ENCODE measurements at regions not wholly inside any gene's neighbourhood (a gene's known extent, or its start where the extent isn't known, plus 50 kb on each side); places are given as distances from the start of the nearest gene placed in this dataset.

DNA sequence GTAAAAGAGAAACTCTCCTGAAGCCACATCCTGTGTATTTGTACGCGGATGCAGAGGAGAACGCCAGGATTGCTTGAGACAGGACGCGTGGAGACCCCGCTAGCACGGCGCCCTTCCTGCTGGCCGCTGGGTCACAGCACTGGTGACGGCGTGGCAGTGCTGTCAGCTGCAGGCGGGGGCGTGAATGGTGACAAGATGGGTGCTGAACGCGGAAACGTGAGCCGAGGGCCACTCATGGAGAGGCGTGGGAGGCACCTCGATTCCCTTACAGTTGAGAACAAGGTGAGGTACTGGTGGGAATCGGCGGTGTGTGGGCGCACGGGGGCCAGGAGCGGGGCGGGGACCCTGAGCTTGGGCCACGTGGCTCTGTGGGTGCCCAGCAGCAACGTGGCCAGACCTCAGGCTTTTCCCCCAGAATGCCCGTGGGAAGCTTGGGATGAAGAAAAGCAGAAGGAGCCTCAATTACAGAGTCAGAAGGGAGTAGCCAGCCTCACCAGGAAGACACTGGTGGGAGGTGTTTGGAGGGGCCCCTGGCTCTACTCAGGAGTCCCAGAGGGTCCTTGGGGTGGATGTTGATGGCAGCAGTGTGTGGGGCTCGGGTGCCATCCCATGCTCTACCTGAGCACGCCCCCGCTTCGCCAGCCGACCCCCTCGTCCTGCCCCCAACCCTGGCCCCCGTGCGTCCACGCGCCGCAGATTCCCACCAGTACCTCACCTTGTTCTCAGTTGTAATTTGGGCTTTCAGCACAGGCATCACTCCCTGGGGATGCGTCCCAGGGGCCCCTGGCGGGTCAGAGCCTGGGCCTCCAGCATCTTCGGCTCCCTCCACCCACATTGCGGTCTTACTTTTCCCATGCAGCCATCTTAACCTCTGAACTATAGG is 208.4 kb upstream of the TCERG1L start:
- Mint-ChIP-seq H3K36me3 (ENCODE audit: low read depth) (no peaks in the 10 kb centered on the region), H3K9me3 (peaks cover 4% of the 10 kb centered on the region), H3K27ac (no peak overlapping the region), H3K4me3 (no peak overlapping the region), H3K27me3 (no peaks in the 10 kb centered on the region), H3K4me1 (ENCODE audit: low read depth) (no peaks in the 10 kb centered on the region)
- intact Hi-C loops (cut with micrococcal nuclease), result no loop called here

GRCh38 chr10:131531265-131532190 is 220.0 kb upstream of the TCERG1L start:
- intact Hi-C loops (cut with micrococcal nuclease), result no loop called here
- no peaks in the 10 kb centered on the region for H3K9me3 Mint-ChIP-seq
- no peaks in the 10 kb centered on the region for H3K27me3 Mint-ChIP-seq
- no peak overlapping the region for H3K4me3 Mint-ChIP-seq
- H3K27ac Mint-ChIP-seq, result no peak overlapping the region
- no peaks in the 10 kb centered on the region for H3K36me3 Mint-ChIP-seq (ENCODE audit: low read depth)
- H3K4me1 Mint-ChIP-seq (ENCODE audit: low read depth), result no peaks in the 10 kb centered on the region

- Mint-ChIP-seq H3K27me3 (no peaks in the 10 kb centered on the region), H3K4me3 (no peak overlapping the region), H3K9me3 (no peaks in the 10 kb centered on the region), H3K27ac (no peak overlapping the region), H3K4me1 (ENCODE audit: low read depth) (no peaks in the 10 kb centered on the region), H3K36me3 (ENCODE audit: low read depth) (no peaks in the 10 kb centered on the region)
- intact Hi-C loops (cut with micrococcal nuclease), result no loop called here
Measured at GRCh38 chr10:131532291-131532690, 220.8 kb upstream of the TCERG1L start.

GRCh38 chr10:131532745-131533341 is 221.3 kb upstream of the TCERG1L start:
- Mint-ChIP-seq H3K27ac (no peak overlapping the region), H3K27me3 (no peaks in the 10 kb centered on the region), H3K9me3 (no peaks in the 10 kb centered on the region), H3K36me3 (ENCODE audit: low read depth) (no peaks in the 10 kb centered on the region), H3K4me1 (ENCODE audit: low read depth) (no peaks in the 10 kb centered on the region), H3K4me3 (no peak overlapping the region)
- intact Hi-C loops (cut with micrococcal nuclease), result no loop called here

GRCh38 chr10:131533846-131534526 is 222.5 kb upstream of the TCERG1L start:
- H3K36me3 Mint-ChIP-seq (ENCODE audit: low read depth), result no peaks in the 10 kb centered on the region
- intact Hi-C loops (cut with micrococcal nuclease), result no loop called here
- no peaks in the 10 kb centered on the region for H3K9me3 Mint-ChIP-seq
- no peak overlapping the region for H3K27ac Mint-ChIP-seq
- no peak overlapping the region for H3K4me3 Mint-ChIP-seq
- no peaks in the 10 kb centered on the region for H3K27me3 Mint-ChIP-seq
- H3K4me1 Mint-ChIP-seq (ENCODE audit: low read depth), result no peaks in the 10 kb centered on the region

DNA sequence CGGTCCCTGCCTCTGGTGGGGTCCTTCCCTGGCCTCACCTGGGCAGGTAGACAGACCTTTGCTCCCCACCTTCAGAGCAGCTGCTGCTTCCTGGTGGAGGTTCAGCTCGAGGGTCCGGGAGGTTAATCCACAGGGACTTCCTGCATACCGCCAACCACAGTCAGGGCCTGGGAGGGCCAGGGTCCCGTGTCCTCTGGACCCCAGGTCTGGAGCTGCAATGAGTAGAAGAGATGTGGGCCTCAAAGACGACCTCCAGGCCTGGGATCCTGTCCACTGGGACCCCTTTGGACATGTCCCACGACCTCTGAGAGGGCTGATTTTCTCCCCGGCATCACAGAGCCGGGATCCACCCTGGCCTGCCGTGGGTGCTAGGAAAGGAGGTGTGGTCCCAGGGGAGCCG is 223.3 kb upstream of the TCERG1L start:
- no peaks in the 10 kb centered on the region for H3K36me3 Mint-ChIP-seq (ENCODE audit: low read depth)
- intact Hi-C loops (cut with micrococcal nuclease), result no loop called here
- H3K27me3 Mint-ChIP-seq, result no peaks in the 10 kb centered on the region
- no peaks in the 10 kb centered on the region for H3K4me1 Mint-ChIP-seq (ENCODE audit: low read depth)
- no peaks in the 10 kb centered on the region for H3K9me3 Mint-ChIP-seq
- no peak overlapping the region for H3K4me3 Mint-ChIP-seq
- no peak overlapping the region for H3K27ac Mint-ChIP-seq

DNA sequence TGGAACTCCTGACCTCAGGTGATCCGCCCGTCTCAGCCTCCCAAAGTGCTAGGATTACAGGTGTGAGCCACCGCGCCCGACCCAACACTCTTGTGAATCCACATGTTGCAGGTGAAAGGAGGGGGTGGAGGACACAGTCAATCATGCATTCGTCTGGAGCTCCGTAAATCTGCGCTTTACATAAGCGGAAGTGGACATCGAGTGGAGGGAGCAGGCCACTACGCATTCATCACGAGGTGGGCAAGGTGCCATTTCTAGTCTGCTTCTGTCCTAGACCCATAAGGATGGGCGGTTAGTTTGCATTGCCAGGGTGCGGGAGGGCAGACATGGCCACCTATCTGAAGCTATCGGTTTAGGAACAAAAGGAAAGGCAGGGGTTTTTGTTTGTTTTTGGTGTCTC is 225.2 kb upstream of the TCERG1L start:
- H3K27me3 Mint-ChIP-seq, result no peaks in the 10 kb centered on the region
- intact Hi-C loops (cut with micrococcal nuclease), result no loop called here
- no peak overlapping the region for H3K4me3 Mint-ChIP-seq
- no peaks in the 10 kb centered on the region for H3K4me1 Mint-ChIP-seq (ENCODE audit: low read depth)
- H3K27ac Mint-ChIP-seq, result no peak overlapping the region
- H3K9me3 Mint-ChIP-seq, result no peaks in the 10 kb centered on the region
- no peaks in the 10 kb centered on the region for H3K36me3 Mint-ChIP-seq (ENCODE audit: low read depth)

DNA sequence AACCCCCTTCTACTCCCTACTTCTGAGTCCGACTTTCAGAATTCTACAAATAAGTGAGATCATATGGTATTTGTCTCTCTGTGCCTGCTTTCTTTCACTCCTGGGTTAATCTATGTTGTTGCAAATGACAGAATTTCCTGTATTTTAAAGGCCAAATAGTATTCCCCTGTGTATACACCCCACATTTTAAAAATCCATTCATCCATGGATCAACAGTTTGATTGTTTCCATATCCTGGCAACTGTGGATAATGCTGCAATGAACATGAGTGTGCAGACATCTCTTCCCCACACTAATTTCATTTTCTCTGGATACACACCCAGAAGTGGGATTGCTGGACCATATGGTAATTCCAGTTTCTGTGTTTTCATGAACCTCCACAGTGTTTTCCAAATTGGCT is 225.8 kb upstream of the TCERG1L start:
- H3K4me3 Mint-ChIP-seq, result no peak overlapping the region
- no peaks in the 10 kb centered on the region for H3K36me3 Mint-ChIP-seq (ENCODE audit: low read depth)
- intact Hi-C loops (cut with micrococcal nuclease), result no loop called here
- H3K4me1 Mint-ChIP-seq (ENCODE audit: low read depth), result no peaks in the 10 kb centered on the region
- no peaks in the 10 kb centered on the region for H3K9me3 Mint-ChIP-seq
- no peaks in the 10 kb centered on the region for H3K27me3 Mint-ChIP-seq
- no peak overlapping the region for H3K27ac Mint-ChIP-seq

GRCh38 chr10:131544495-131544894 is 233.0 kb upstream of the TCERG1L start:
- H3K27me3 Mint-ChIP-seq, result no peaks in the 10 kb centered on the region
- no peaks in the 10 kb centered on the region for H3K36me3 Mint-ChIP-seq (ENCODE audit: low read depth)
- intact Hi-C loops (cut with micrococcal nuclease), result no loop called here
- no peak overlapping the region for H3K27ac Mint-ChIP-seq
- H3K9me3 Mint-ChIP-seq, result no peaks in the 10 kb centered on the region
- H3K4me1 Mint-ChIP-seq (ENCODE audit: low read depth), result no peaks in the 10 kb centered on the region
- H3K4me3 Mint-ChIP-seq, result no peak overlapping the region

DNA sequence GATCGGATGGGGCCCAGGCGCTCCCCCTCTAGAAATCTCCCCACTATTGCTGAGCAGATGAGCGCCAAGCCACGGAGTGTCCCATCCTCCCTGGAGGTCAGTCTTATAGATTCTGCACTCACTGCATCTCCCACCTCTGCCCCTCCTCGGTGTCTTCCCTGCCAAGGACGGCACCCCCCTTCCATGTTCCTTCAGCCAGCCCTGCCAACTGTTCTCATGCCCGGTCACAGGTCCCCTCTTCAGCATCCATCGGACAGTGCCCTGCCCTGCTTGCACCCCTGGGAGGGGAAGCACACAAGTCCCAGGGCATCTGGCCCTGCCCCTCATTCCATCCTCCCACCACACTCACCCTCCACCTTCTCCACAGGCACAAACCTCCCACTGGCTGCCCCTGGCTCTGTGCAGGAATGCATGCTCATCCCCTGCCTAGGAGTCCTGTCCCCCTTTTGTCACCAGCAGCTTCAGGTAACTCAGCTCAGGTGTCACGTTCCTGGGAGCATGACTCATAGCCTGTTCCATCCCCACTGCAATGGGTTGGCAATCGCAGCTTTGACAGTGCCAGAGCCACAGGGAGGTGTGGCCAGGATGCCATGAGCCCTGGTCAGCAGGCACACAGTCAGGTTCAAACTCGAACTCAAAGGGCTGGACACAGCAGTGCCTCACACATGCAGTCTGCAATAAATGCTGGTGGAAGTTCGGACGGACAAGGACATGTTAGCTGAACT is 234.7 kb upstream of the TCERG1L start:
- H3K27ac Mint-ChIP-seq, result no peak overlapping the region
- no peaks in the 10 kb centered on the region for H3K4me1 Mint-ChIP-seq (ENCODE audit: low read depth)
- intact Hi-C loops (cut with micrococcal nuclease), result no loop called here
- no peak overlapping the region for H3K4me3 Mint-ChIP-seq
- no peaks in the 10 kb centered on the region for H3K9me3 Mint-ChIP-seq
- no peaks in the 10 kb centered on the region for H3K27me3 Mint-ChIP-seq
- H3K36me3 Mint-ChIP-seq (ENCODE audit: low read depth), result no peaks in the 10 kb centered on the region

- Mint-ChIP-seq H3K4me3 (no peak overlapping the region), H3K27me3 (no peaks in the 10 kb centered on the region)
- intact Hi-C loops (cut with micrococcal nuclease), result no loop called here
Measured at GRCh38 chr10:131547129-131547799, 235.7 kb upstream of the TCERG1L start.

GRCh38 chr10:131548176-131548575 is 236.7 kb upstream of the TCERG1L start:
- Mint-ChIP-seq H3K9me3 (no peaks in the 10 kb centered on the region), H3K27ac (no peak overlapping the region), H3K4me3 (no peak overlapping the region), H3K36me3 (ENCODE audit: low read depth) (no peaks in the 10 kb centered on the region), H3K4me1 (ENCODE audit: low read depth) (no peaks in the 10 kb centered on the region), H3K27me3 (no peaks in the 10 kb centered on the region)
- intact Hi-C loops (cut with micrococcal nuclease), result no loop called here

More at GRCh38 chr10:131547129-131547799, 235.7 kb upstream of the TCERG1L start:
- H3K36me3 Mint-ChIP-seq (ENCODE audit: low read depth), result no peaks in the 10 kb centered on the region
- no peaks in the 10 kb centered on the region for H3K9me3 Mint-ChIP-seq
- no peak overlapping the region for H3K27ac Mint-ChIP-seq
- no peaks in the 10 kb centered on the region for H3K4me1 Mint-ChIP-seq (ENCODE audit: low read depth)

DNA sequence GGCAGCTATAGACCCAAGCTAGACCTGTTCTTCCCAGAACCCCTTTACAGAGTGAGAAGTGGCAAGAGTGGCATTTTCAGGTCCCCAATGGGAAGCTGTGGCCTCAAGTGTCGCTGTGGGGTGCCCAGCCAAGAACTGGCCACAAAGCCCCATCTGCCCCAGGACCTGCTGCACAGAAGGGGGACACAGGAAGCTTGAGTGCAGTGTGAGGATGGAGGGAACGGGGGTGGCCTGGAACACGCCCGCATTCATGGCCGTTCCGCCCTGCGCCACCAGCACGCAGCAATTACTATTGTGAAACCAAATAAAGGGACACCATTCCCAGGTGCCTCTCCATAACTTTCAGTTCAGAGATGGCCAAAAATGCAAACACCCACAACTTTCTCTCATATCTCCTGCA is 237.6 kb upstream of the TCERG1L start:
- intact Hi-C loops (cut with micrococcal nuclease), result no loop called here
- Mint-ChIP-seq H3K36me3 (ENCODE audit: low read depth) (no peaks in the 10 kb centered on the region), H3K27me3 (no peaks in the 10 kb centered on the region), H3K4me3 (no peak overlapping the region), H3K4me1 (ENCODE audit: low read depth) (no peaks in the 10 kb centered on the region), H3K9me3 (no peaks in the 10 kb centered on the region), H3K27ac (no peak overlapping the region)

Data from dendritic cell treated with granulocyte-macrophage colony-stimulating factor and Interleukin-4, amounts not matched to agents 40 ng/mL and 50 ng/mL, for 4 days (primary cell).